Colon (tissue), 2 donors: ENCODE measurements at regions not wholly inside any gene's neighbourhood (a gene's known extent, or its start where the extent isn't known, plus 50 kb on each side); places are given as distances from the start of the nearest gene placed in this dataset.

ENCODE experiments used
- FAIRE-seq: peaks from 2 replicates; lab custom pipeline; 2012; peaks lifted over from hg19 to GRCh38; lab: Jason Lieb, UNC
- donor health status: control.
- donor health status: control.

GRCh38 chr13:73704587-73704986, 429.6 kb downstream of the KLF12 start:
- no peak for FAIRE-seq

- no peak for FAIRE-seq
These were observed 430.6 kb downstream of the KLF12 start for GRCh38 chr13:73703606-73704005.

- no peak for FAIRE-seq
These were observed 431.7 kb downstream of the KLF12 start for GRCh38 chr13:73702419-73703071.

DNA sequence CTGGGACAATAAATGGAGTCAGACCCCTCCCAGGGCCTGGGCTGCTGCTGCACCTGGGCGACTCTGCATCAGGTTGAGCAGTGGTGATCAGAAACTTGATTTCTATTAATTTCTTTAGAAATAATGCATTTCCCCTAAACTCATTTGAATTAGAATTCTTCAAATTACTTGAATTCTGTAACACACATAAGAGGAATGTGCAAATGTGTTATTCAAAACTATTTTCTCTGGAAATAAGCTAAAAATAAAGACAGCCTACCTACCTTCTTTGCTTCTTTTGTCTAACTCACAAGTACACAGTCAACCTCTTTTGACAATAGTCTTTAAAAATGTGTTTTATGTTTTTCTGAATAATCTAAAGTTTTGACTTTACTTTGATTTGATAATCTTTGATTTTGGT, 433.0 kb downstream of the KLF12 start:
- no peak for FAIRE-seq

GRCh38 chr13:73698859-73699258, 435.3 kb downstream of the KLF12 start:
- FAIRE-seq, result no peak

GRCh38 chr13:73697166-73697565, 437.0 kb downstream of the KLF12 start:
- FAIRE-seq, result no peak

GRCh38 chr13:73696713-73697112, 437.5 kb downstream of the KLF12 start:
- no peak for FAIRE-seq

- FAIRE-seq, result no peak
These were observed 437.9 kb downstream of the KLF12 start for GRCh38 chr13:73696271-73696670.

DNA sequence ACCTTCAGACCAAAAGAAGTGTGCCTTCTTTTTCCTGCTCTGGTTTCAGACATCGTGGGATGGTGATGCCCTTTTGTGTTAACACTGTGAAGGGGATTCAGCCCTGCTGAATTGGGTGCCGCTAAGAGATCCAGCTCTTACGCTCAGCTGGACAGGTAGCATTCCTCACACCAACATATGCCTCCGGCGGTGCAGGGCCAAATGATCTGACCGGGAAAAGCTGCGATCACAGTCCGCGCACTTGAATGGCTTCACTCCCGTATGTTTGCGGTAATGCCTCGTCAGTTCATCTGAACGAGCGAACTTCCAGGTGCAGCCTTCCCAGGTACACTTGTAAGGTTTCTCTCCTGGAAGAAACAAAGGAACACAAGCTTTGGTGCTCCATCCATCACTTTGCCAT, 438.9 kb downstream of the KLF12 start:
- FAIRE-seq, result no peak

DNA sequence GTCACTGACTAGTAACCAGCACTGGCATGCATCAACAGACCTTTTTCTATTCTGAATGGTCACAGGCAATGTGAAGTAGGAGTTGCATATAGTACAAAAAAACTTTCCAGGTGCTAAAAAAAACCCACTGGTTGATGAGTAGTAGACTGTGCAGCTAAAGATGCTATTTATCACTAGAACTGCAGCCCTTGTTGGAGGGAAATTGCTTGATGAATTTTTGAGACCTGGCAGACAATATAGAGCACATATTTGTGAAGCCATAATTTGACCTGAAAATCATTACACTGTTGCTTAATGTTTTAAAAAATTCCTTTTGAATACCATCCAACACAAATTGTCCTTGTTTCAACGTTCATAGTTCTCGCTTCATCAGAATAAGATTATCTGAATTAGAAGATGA, 441.0 kb downstream of the KLF12 start:
- no peak for FAIRE-seq

GRCh38 chr13:73691891-73692290, 442.3 kb downstream of the KLF12 start:
- no peak for FAIRE-seq

DNA sequence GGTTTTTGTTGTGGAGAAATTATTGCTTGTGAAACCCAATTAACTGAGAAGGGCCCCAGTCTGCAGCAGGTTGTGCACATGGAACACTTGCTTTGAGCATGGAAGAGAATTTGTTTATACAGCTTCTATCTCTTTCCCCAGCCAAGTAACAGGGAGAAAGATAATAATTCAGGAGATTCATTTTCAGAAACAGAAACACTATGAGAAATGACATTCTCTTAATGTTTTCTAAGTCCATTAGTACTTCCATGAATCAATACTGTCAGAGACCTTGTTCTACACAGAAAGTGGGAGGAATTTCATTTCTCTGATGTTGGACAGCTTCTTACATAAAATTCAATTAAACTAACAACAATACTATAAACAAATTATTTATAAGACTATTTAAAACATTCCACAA, 446.3 kb downstream of the KLF12 start:
- no peak for FAIRE-seq

DNA sequence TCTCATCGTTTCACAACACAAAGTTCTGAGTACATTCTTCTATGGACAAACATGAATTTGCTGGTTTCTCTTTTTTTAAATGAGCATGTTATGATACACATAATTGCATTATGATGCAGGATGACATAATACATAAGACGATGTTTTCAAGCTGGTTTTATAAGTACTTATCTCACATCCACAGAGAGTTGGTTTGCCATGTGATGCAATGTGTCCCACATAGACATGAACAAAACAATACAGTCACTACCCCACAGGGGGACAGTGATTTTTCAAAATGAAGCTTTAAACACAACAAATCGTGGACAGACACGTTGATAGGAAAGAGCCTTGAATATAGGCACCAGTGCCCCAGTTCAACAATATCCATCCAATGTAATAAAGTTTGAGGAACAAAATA, 447.1 kb downstream of the KLF12 start:
- no peak for FAIRE-seq

GRCh38 chr13:73684750-73685149, 449.5 kb downstream of the KLF12 start:
- FAIRE-seq, result no peak

DNA sequence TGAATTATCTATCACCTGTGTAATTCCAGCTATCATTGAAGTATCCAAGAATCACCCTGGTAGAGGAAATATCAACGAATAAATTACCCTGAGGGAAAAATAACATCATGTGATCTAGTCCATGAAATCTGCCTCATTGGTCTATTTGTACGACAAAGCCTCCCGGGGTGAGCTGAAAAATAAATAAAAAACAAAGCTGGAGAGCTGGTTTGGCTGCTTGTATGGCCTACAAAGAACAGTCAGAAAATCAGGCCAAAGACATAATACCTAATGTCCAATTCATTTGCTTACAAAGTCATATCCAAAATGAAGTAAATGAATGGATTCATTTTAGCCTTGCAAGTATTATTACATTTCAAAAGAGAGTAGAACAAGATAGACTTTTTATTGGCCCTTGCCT, 449.9 kb downstream of the KLF12 start:
- no peak for FAIRE-seq

- no peak for FAIRE-seq
These were observed 450.5 kb downstream of the KLF12 start for GRCh38 chr13:73683746-73684145.

DNA sequence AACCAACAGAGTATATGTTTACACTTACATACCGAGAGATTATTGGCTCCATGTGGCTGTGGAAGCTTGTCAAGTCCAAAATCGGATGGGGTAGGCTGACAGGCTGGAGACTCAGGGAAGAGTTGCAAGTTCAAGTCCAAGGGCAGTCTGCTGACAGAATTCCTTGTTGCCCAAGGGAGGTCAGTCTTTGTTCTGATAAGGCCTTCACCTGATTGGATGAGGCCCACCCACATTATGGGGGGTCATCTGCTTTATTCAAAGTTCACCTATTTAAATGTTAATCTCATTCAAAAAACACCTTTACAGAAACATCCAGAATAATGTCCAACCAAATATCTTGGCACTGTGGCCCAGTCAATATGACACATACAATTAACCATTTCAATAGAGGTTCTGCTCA, 452.4 kb downstream of the KLF12 start:
- FAIRE-seq, result no peak

DNA sequence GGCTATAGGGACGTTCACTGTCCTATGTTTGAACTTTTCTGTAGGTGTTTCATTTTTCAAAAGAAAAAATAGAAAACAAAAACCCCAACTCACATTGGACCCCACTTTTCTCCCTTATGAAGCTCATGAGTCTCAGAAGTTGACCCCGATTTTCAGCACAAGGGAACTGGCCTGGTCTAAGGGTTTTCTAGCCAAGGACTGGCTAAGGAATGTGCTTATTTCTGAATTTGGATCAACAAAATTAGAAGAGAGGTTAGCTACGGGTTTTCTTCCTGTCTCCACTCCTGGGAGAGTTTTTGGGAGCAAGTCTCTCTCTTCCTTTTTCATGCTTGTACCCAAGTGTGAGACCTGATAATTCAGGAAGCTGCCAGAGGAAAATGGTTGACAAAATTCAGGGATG, 453.2 kb downstream of the KLF12 start:
- FAIRE-seq, result no peak

DNA sequence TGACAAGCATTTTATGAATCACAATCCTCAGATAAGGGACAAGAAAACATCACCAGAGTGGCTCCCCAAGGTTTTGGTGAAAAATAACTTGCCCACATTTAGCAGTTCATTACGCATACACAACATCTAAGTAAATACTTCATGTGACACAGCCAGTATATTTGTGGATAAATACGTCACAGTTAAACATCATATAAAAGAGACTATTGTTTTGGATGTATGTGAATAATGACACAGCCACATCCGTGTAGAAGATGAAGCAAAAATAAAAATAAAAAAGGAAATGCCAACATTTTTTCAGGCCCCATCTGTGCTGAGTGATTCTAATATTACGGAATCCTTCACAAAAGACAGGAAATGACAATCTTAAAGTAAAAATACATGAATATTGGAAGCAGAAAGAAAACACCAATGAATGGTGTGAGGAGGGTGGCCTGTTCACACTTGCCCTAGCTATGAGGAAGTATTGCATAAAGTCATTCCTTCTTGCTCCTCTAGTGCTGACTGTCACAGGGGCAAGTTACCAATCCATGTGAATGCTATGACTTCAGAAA, 457.1 kb downstream of the KLF12 start:
- FAIRE-seq, result no peak

- no peak for FAIRE-seq
These were observed 457.6 kb downstream of the KLF12 start for GRCh38 chr13:73676550-73677047.

DNA sequence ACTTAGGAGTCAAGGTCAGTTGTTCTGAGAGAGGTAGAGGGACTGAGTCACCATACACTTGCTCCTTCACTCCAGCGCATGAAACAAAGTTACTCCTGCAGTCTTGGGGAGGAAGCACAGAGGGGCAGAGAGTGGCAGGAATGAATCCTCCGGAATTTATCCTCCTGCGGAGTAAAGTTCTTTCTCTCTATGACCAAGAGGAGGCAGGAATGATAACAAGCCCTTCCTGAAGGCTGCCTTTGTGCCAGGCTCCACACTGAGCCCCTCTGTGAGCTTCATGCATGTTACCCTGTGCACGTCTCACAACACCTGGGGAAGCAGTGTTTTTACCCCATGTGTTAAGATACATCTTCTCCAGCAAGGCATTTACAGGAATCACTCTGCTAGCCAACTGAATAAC, 458.4 kb downstream of the KLF12 start:
- no peak for FAIRE-seq

- FAIRE-seq, result no peak
These were observed 459.6 kb downstream of the KLF12 start for GRCh38 chr13:73674570-73674969.

GRCh38 chr13:73673931-73674330, 460.3 kb downstream of the KLF12 start:
- no peak for FAIRE-seq

DNA sequence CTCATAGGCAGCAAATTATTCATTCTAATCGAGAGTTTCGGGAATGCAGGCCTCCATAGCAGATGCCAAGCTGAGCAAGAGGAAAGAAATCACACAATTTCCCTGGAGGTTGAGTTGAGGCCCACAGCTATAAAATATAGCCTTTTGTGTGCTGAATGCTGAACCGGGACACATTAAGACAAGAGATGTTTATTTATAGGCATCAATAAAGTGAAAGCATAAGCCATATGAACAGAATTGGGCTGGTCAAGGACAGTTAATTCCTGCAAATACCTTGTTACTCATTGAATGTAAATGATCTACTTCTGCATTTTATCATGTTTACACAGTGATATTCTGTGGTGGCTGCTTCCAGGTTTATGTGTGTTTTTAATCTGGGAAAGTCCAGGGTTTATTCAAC, 461.7 kb downstream of the KLF12 start:
- FAIRE-seq, result peak; percentile 95
